NK-92 treated with Interleukin-12 subunit alpha and Interleukin-12 subunit beta, amount 100 ng/mL, for 24 hours (cell line): ENCODE measurements at regions not wholly inside any gene's neighbourhood (a gene's known extent, or its start where the extent isn't known, plus 50 kb on each side); places are given as distances from the start of the nearest gene placed in this dataset.

Experiments used
- DNase-seq: peaks from one replicate; lab custom pipeline; 2025; lab: John Stamatoyannopoulos, UW

- no peak for DNase-seq
Measured at GRCh38 chr6:147716434-147716833, 207.9 kb downstream of the SAMD5 start.

- DNase-seq, result no peak
Measured at GRCh38 chr6:147717991-147718390, 209.5 kb downstream of the SAMD5 start.

- no peak for DNase-seq
Measured at GRCh38 chr6:147722158-147722557, 213.7 kb downstream of the SAMD5 start.

- no peak for DNase-seq
Measured at GRCh38 chr6:147724454-147724853, 216.0 kb downstream of the SAMD5 start.

- no peak for DNase-seq
Measured at GRCh38 chr6:147726342-147726741, 217.9 kb downstream of the SAMD5 start.

- no peak for DNase-seq
Measured at GRCh38 chr6:147728903-147729302, 220.4 kb downstream of the SAMD5 start.

- no peak for DNase-seq
Measured at GRCh38 chr6:147733686-147734085, 225.2 kb downstream of the SAMD5 start.

- no peak for DNase-seq
Measured at GRCh38 chr6:147734151-147734550, 225.7 kb downstream of the SAMD5 start.

- no peak for DNase-seq
Measured at GRCh38 chr6:147735924-147736323, 227.4 kb downstream of the SAMD5 start.

- DNase-seq, result no peak
Measured at GRCh38 chr6:147737115-147737514, 228.6 kb downstream of the SAMD5 start.

- DNase-seq, result no peak
Measured at GRCh38 chr6:147738099-147738498, 229.6 kb downstream of the SAMD5 start.

- DNase-seq, result no peak
Measured at GRCh38 chr6:147738516-147739162, 230.1 kb downstream of the SAMD5 start.

GRCh38 chr6:147740326-147740725, 231.8 kb downstream of the SAMD5 start:
- no peak for DNase-seq

GRCh38 chr6:147740916-147741315, 232.4 kb downstream of the SAMD5 start:
- DNase-seq, result no peak

GRCh38 chr6:147741389-147741788, 232.9 kb downstream of the SAMD5 start:
- DNase-seq, result no peak

- no peak for DNase-seq
Measured at GRCh38 chr6:147742440-147742839, 233.9 kb downstream of the SAMD5 start.

- no peak for DNase-seq
Measured at GRCh38 chr6:147744012-147744411, 235.5 kb downstream of the SAMD5 start.

- no peak for DNase-seq
Measured at GRCh38 chr6:147749331-147749730, 240.8 kb downstream of the SAMD5 start.

GRCh38 chr6:147750413-147750812, 241.9 kb downstream of the SAMD5 start:
- no peak for DNase-seq

- no peak for DNase-seq
Measured at GRCh38 chr6:147751232-147751631, 242.7 kb downstream of the SAMD5 start.

- DNase-seq, result no peak
Measured at GRCh38 chr6:147752689-147753403, 244.4 kb downstream of the SAMD5 start.

- no peak for DNase-seq
Measured at GRCh38 chr6:147755999-147756398, 247.5 kb downstream of the SAMD5 start.

GRCh38 chr6:147756891-147757290, 248.4 kb downstream of the SAMD5 start:
- no peak for DNase-seq

GRCh38 chr6:147757291-147757690, 248.8 kb downstream of the SAMD5 start:
- DNase-seq, result no peak
